ENCODE measurements at regions not wholly inside any gene's neighbourhood (a gene's known extent, or its start where the extent isn't known, plus 50 kb on each side); places are given as distances from the start of the nearest gene placed in this dataset.

GRCh38 chr11:121931121-121931520, 184.9 kb downstream of the BLID start:
- TF ChIP-seq CTCF (IDR thresholded peaks at IDR 0.05; ENCODE audit: insufficient read depth, low read depth, low read length) = no peak
- DNase-seq (ENCODE audit: low read depth) = no peak
- no peak overlapping the region for H3K4me3 ChIP-seq (ENCODE audit: low read depth, low read length)

GRCh38 chr11:121930004-121930965, 185.7 kb downstream of the BLID start:
- peak; percentile 37 for DNase-seq (ENCODE audit: low read depth)
- TF ChIP-seq CTCF (IDR thresholded peaks at IDR 0.05; ENCODE audit: insufficient read depth, low read depth, low read length) = no peak
- peak overlapping the region; percentile 7 for H3K4me3 ChIP-seq (ENCODE audit: low read depth, low read length)

GRCh38 chr11:121929581-121929980, 186.4 kb downstream of the BLID start:
- no peak for DNase-seq (ENCODE audit: low read depth)
- peak overlapping the region; percentile 7 for H3K4me3 ChIP-seq (ENCODE audit: low read depth, low read length)
- no peak for TF ChIP-seq CTCF (IDR thresholded peaks at IDR 0.05; ENCODE audit: insufficient read depth, low read depth, low read length)

- TF ChIP-seq CTCF (IDR thresholded peaks at IDR 0.05; ENCODE audit: insufficient read depth, low read depth, low read length) = no peak
- DNase-seq (ENCODE audit: low read depth) = no peak
- peak overlapping the region; percentile 1 for H3K4me3 ChIP-seq (ENCODE audit: low read depth, low read length)
Measured at GRCh38 chr11:121928597-121929580, 187.1 kb downstream of the BLID start.

GRCh38 chr11:121927789-121928188, 188.2 kb downstream of the BLID start:
- no peak for DNase-seq (ENCODE audit: low read depth)
- no peak overlapping the region for H3K4me3 ChIP-seq (ENCODE audit: low read depth, low read length)
- TF ChIP-seq CTCF (IDR thresholded peaks at IDR 0.05; ENCODE audit: insufficient read depth, low read depth, low read length) = no peak

GRCh38 chr11:121927097-121927785, 188.8 kb downstream of the BLID start:
- no peak for DNase-seq (ENCODE audit: low read depth)
- H3K4me3 ChIP-seq (ENCODE audit: low read depth, low read length) = no peak overlapping the region
- TF ChIP-seq CTCF (IDR thresholded peaks at IDR 0.05; ENCODE audit: insufficient read depth, low read depth, low read length) = no peak
